HG02571 (cell line): ENCODE measurements at regions not wholly inside any gene's neighbourhood (a gene's known extent, or its start where the extent isn't known, plus 50 kb on each side); places are given as distances from the start of the nearest gene placed in this dataset.
"Not testable (repeated sequence)": the region's sequence is repeated elsewhere in the genome, so short reads cannot be mapped to it uniquely, and the experiment has no call there.

Experiments used
- ATAC-seq: cut with Tn5 transposase; IDR thresholded peaks from one replicate; pipeline ENCODE4 v1.9.1; 2021; ENCODE audit warnings: mild to moderate bottlenecking, moderate library complexity; ENCODE audit not compliant: unreplicated experiment

- no peak for ATAC-seq
These were observed 123.6 kb downstream of the ZNF608 start for GRCh38 chr5:124622851-124623250.

GRCh38 chr5:124621279-124621678 is 125.2 kb downstream of the ZNF608 start:
- no peak for ATAC-seq

GRCh38 chr5:124620743-124621142 is 125.7 kb downstream of the ZNF608 start:
- no peak for ATAC-seq

GRCh38 chr5:124619121-124619520 is 127.3 kb downstream of the ZNF608 start:
- ATAC-seq = no peak

GRCh38 chr5:124617787-124618186 is 128.7 kb downstream of the ZNF608 start:
- no peak for ATAC-seq

GRCh38 chr5:124614836-124615385 is 131.5 kb downstream of the ZNF608 start:
- no peak for ATAC-seq

- no peak for ATAC-seq
These were observed 132.3 kb downstream of the ZNF608 start for GRCh38 chr5:124614105-124614504.

- no peak for ATAC-seq
These were observed 133.0 kb downstream of the ZNF608 start for GRCh38 chr5:124613273-124613953.

GRCh38 chr5:124612023-124612422 is 134.4 kb downstream of the ZNF608 start:
- no peak for ATAC-seq

GRCh38 chr5:124611262-124611661 is 135.2 kb downstream of the ZNF608 start:
- not testable (repeated sequence) for ATAC-seq

- not testable (repeated sequence) for ATAC-seq
These were observed 136.8 kb downstream of the ZNF608 start for GRCh38 chr5:124609685-124610084.

- ATAC-seq = no peak
These were observed 139.9 kb downstream of the ZNF608 start for GRCh38 chr5:124606543-124606942.

- ATAC-seq = no peak
These were observed 140.3 kb downstream of the ZNF608 start for GRCh38 chr5:124606093-124606492.

- ATAC-seq = no peak
These were observed 140.9 kb downstream of the ZNF608 start for GRCh38 chr5:124605541-124605940.

- ATAC-seq = no peak
These were observed 142.0 kb downstream of the ZNF608 start for GRCh38 chr5:124604419-124604818.

GRCh38 chr5:124602925-124603650 is 143.4 kb downstream of the ZNF608 start:
- no peak for ATAC-seq

- no peak for ATAC-seq
These were observed 147.1 kb downstream of the ZNF608 start for GRCh38 chr5:124599028-124599973.

- ATAC-seq = no peak
These were observed 149.6 kb downstream of the ZNF608 start for GRCh38 chr5:124596595-124597421.

GRCh38 chr5:124593952-124594351 is 152.5 kb downstream of the ZNF608 start:
- ATAC-seq = no peak

GRCh38 chr5:124592891-124593290 is 153.5 kb downstream of the ZNF608 start:
- ATAC-seq = no peak
